ENCODE measurements at regions not wholly inside any gene's neighbourhood (a gene's known extent, or its start where the extent isn't known, plus 50 kb on each side); places are given as distances from the start of the nearest gene placed in this dataset.
"Not testable (repeated sequence)": the region's sequence is repeated elsewhere in the genome, so short reads cannot be mapped to it uniquely, and the experiment has no call there.

DNA sequence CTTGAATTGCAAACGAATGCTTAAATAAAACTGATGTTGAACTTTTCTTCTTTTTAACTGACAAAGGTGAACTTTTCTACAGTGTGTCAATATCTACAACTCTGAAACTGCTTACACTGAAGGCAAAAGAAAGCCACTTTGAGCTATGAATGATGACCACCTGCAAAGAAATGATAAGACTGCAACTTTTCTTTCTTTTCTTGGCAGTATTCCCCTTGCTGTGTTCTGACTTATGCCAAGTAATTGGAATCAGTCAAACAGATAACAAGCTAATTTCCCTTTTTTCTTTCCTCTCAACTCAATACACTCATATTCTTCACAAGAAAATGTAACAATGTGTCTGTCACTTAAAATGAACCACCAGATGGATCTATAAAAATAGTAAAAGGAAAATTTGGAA, 588.1 kb upstream of the BRINP3 start:
- peaks cover 25% of the 10 kb centered on the region for H3K9me3 ChIP-seq (replicated peaks)
- no peak for DNase-seq
- H3K4me3 ChIP-seq, result no peak overlapping the region
- no peaks in the 10 kb centered on the region for H3K36me3 ChIP-seq
- no peaks in the 10 kb centered on the region for H3K27me3 ChIP-seq (ENCODE audit: low read depth)
- H3K4me1 ChIP-seq, result no peaks in the 10 kb centered on the region
- TF ChIP-seq CTCF (IDR thresholded peaks at IDR 0.05; ENCODE audit: borderline replicate concordance), result no peak
- intact Hi-C loops (cut with micrococcal nuclease), result no loop called here
- H3K27ac ChIP-seq (replicated peaks), result no peak overlapping the region

- Histone ChIP-seq H3K9me3 (replicated peaks) (peaks cover 32% of the 10 kb centered on the region), H3K36me3 (no peaks in the 10 kb centered on the region), H3K27ac (replicated peaks) (no peak overlapping the region), H3K4me3 (no peak overlapping the region), H3K27me3 (ENCODE audit: low read depth) (no peaks in the 10 kb centered on the region), H3K4me1 (no peaks in the 10 kb centered on the region)
- no peak for DNase-seq
- intact Hi-C loops (cut with micrococcal nuclease), result no loop called here
- TF ChIP-seq CTCF (IDR thresholded peaks at IDR 0.05; ENCODE audit: borderline replicate concordance), result no peak
These were observed 597.2 kb upstream of the BRINP3 start for GRCh38 chr1:191074881-191075280.

- H3K27me3 ChIP-seq (ENCODE audit: low read depth); DNase-seq; H3K4me1 ChIP-seq; H3K27ac ChIP-seq (replicated peaks); H3K4me3 ChIP-seq; intact Hi-C loops (cut with micrococcal nuclease); H3K36me3 ChIP-seq: not testable (repeated sequence)
- peaks cover 25% of the 10 kb centered on the region for H3K9me3 ChIP-seq (replicated peaks)
These were observed 605.4 kb upstream of the BRINP3 start for GRCh38 chr1:191083090-191083489.

GRCh38 chr1:191085121-191085520, 607.5 kb upstream of the BRINP3 start:
- TF ChIP-seq CTCF (IDR thresholded peaks at IDR 0.05; ENCODE audit: borderline replicate concordance), result no peak
- no peaks in the 10 kb centered on the region for H3K36me3 ChIP-seq
- intact Hi-C loops (cut with micrococcal nuclease), result no loop called here
- no peak for DNase-seq
- H3K9me3 ChIP-seq (replicated peaks), result peaks cover 9% of the 10 kb centered on the region
- H3K27ac ChIP-seq (replicated peaks), result no peak overlapping the region
- no peaks in the 10 kb centered on the region for H3K4me1 ChIP-seq
- no peak overlapping the region for H3K4me3 ChIP-seq
- H3K27me3 ChIP-seq (ENCODE audit: low read depth), result no peaks in the 10 kb centered on the region

- H3K4me1 ChIP-seq, result no peaks in the 10 kb centered on the region
- H3K9me3 ChIP-seq (replicated peaks), result peaks cover 8% of the 10 kb centered on the region
- no peak for DNase-seq
- no peaks in the 10 kb centered on the region for H3K36me3 ChIP-seq
- H3K27me3 ChIP-seq (ENCODE audit: low read depth), result no peaks in the 10 kb centered on the region
- no peak overlapping the region for H3K27ac ChIP-seq (replicated peaks)
- intact Hi-C loops (cut with micrococcal nuclease), result no loop called here
- no peak overlapping the region for H3K4me3 ChIP-seq
- no peak for TF ChIP-seq CTCF (IDR thresholded peaks at IDR 0.05; ENCODE audit: borderline replicate concordance)
These were observed 609.2 kb upstream of the BRINP3 start for GRCh38 chr1:191086910-191087309.

DNA sequence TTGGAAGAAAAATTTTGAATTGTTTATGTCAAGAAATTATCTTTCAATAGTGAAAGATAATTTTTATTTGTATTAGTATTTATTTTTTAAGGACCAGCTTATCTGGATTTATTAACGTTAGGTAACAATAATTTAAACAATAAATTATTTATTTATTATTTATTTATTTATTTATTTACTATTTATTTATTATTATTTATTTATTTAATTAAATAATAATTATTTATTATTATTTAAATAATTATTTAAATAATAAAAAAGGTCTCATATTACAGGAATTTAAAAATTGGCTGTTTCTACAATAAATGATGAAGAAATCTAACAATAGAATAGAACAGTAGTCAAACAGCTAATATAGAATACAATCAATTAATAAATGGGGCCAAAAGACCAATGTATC, 618.7 kb upstream of the BRINP3 start:
- H3K9me3 ChIP-seq (replicated peaks), result peaks cover 7% of the 10 kb centered on the region
- no peak overlapping the region for H3K27ac ChIP-seq (replicated peaks)
- intact Hi-C loops (cut with micrococcal nuclease), result no loop called here
- H3K27me3 ChIP-seq (ENCODE audit: low read depth), result no peaks in the 10 kb centered on the region
- H3K4me1 ChIP-seq, result no peaks in the 10 kb centered on the region
- no peak for TF ChIP-seq CTCF (IDR thresholded peaks at IDR 0.05; ENCODE audit: borderline replicate concordance)
- no peak for DNase-seq
- no peaks in the 10 kb centered on the region for H3K36me3 ChIP-seq
- no peak overlapping the region for H3K4me3 ChIP-seq

Data from left ventricle myocardium inferior (tissue), 1 donor.